Endothelial cell of umbilical vein (primary cell): ENCODE measurements at regions not wholly inside any gene's neighbourhood (a gene's known extent, or its start where the extent isn't known, plus 50 kb on each side); places are given as distances from the start of the nearest gene placed in this dataset.

Experiments
- EZH2 ChIP-seq: IDR thresholded peaks from 2 replicates; pipeline ENCODE4 v1.6.1; 2012; ENCODE audit warnings: borderline replicate concordance, low read depth, mild to moderate bottlenecking, moderate library complexity, low read length, inconsistent platforms; ENCODE audit not compliant: severe bottlenecking
- FOS ChIP-seq: IDR thresholded peaks from 2 replicates; pipeline ENCODE4 v1.6.1; 2011; ENCODE audit warnings: mild to moderate bottlenecking, low read length, moderate library complexity, borderline replicate concordance; ENCODE audit not compliant: insufficient read depth
- GATA2 ChIP-seq: IDR thresholded peaks from 2 replicates; pipeline ENCODE4 v1.7.0; 2011; ENCODE audit warnings: low read depth, mild to moderate bottlenecking, moderate library complexity, mixed read lengths, low read length; ENCODE audit not compliant: insufficient read length, insufficient read depth
- JUN ChIP-seq: IDR thresholded peaks from 2 replicates; pipeline ENCODE4 v1.6.1; 2011; ENCODE audit warnings: borderline replicate concordance, low read depth; ENCODE audit not compliant: insufficient read length, insufficient read depth
- MYC ChIP-seq: IDR thresholded peaks from one replicate; pipeline ENCODE4 v1.6.1; 2011; ENCODE audit warnings: mild to moderate bottlenecking, low read depth, low read length
- POLR2A ChIP-seq: IDR thresholded peaks from 2 replicates; pipeline ENCODE4 v1.6.1; 2012; ENCODE audit warnings: low read depth, mild to moderate bottlenecking, control low read depth, low read length
- POLR2AphosphoS5 ChIP-seq: IDR thresholded peaks from 2 replicates; pipeline ENCODE4 v1.6.1; 2012; ENCODE audit warnings: low read depth, mild to moderate bottlenecking, control low read depth, low read length, moderate library complexity; ENCODE audit not compliant: insufficient read depth
- TF ChIP-seq, protein P1 (sequence below), 2 donors: IDR thresholded peaks; 1 replicate in 1 of 2; 2 replicates in 1 of 2; pipeline ENCODE4 v1.5.1; 2011; ENCODE audit warnings: low read length in 2 of 2, mild to moderate bottlenecking in 2 of 2, moderate library complexity in 2 of 2, control low read depth in 1 of 2, inconsistent platforms in 1 of 2, low read depth in 1 of 2; ENCODE audit not compliant: insufficient read depth in 1 of 2; ENCODE audit errors: extremely low read depth in 1 of 2
- TF ChIP-seq, protein P2 (sequence below): IDR thresholded peaks from 2 replicates; pipeline ENCODE4 v1.6.1; 2011; ENCODE audit not compliant: insufficient read depth, insufficient read length

DNA sequence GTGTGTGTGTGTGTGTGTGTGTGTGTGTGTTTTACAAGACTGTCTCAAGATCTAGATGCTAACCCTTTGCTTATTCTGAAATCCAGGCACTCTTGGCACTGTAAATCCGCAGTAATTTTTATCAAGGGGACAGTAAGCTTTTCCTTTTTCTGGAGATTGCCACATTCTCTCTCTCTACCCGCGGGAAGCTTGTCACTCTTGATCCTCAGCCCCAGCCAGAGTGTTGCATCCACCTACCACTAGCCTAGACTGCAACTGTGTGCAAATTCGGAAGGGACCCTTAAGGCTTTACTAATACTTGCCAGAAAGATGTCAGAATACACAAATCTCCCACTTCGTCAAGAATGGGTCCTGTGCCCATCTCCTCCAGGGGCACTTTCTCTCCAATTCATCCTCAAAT lies 54.9 kb upstream of the EPB41L4A start:
- TF ChIP-seq, protein P1, sequence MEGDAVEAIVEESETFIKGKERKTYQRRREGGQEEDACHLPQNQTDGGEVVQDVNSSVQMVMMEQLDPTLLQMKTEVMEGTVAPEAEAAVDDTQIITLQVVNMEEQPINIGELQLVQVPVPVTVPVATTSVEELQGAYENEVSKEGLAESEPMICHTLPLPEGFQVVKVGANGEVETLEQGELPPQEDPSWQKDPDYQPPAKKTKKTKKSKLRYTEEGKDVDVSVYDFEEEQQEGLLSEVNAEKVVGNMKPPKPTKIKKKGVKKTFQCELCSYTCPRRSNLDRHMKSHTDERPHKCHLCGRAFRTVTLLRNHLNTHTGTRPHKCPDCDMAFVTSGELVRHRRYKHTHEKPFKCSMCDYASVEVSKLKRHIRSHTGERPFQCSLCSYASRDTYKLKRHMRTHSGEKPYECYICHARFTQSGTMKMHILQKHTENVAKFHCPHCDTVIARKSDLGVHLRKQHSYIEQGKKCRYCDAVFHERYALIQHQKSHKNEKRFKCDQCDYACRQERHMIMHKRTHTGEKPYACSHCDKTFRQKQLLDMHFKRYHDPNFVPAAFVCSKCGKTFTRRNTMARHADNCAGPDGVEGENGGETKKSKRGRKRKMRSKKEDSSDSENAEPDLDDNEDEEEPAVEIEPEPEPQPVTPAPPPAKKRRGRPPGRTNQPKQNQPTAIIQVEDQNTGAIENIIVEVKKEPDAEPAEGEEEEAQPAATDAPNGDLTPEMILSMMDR (IDR thresholded peaks at IDR 0.05; ENCODE audit: extremely low read depth in 1 of 2, insufficient read depth in 1 of 2, low read depth in 1 of 2, low read length in 2 of 2) = no peak
- TF ChIP-seq POLR2A = no peak
- no peak for TF ChIP-seq EZH2
- TF ChIP-seq JUN = no peak
- TF ChIP-seq POLR2AphosphoS5 = no peak
- TF ChIP-seq FOS = no peak
- TF ChIP-seq GATA2 = no peak
- TF ChIP-seq, protein P2, sequence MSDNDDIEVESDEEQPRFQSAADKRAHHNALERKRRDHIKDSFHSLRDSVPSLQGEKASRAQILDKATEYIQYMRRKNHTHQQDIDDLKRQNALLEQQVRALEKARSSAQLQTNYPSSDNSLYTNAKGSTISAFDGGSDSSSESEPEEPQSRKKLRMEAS = no peak
- no peak for TF ChIP-seq MYC
